Vagina (tissue), 2 donors: ENCODE measurements at regions not wholly inside any gene's neighbourhood (a gene's known extent, or its start where the extent isn't known, plus 50 kb on each side); places are given as distances from the start of the nearest gene placed in this dataset.

Experiments used
- CTCF ChIP-seq, 3 experiments: fragments of 450-650 bp in 2 of 3; fragments of 200-600 bp in 1 of 3; sonication (generic) in 1 of 3; IDR thresholded peaks; one replicate each; pipeline ENCODE4 v1.5.1; 2017 to 2019; ENCODE audit warnings: antibody characterized with exemption in 3 of 3, mild to moderate bottlenecking in 2 of 3, moderate library complexity in 2 of 3
- POLR2A ChIP-seq, 2 donors: fragments of 450-650 bp; IDR thresholded peaks; one replicate each; pipeline ENCODE4 v1.6.1; 2017; ENCODE audit warnings: antibody characterized with exemption in 2 of 2, mild to moderate bottlenecking in 2 of 2, moderate library complexity in 2 of 2

GRCh38 chr20:19920381-19921138 is 96.6 kb upstream of the NAA20 start:
- TF ChIP-seq CTCF (IDR thresholded peaks at IDR 0.05) (no peak), POLR2A (IDR thresholded peaks at IDR 0.05) (no peak)
